IMR-90 (cell line): ENCODE measurements at regions not wholly inside any gene's neighbourhood (a gene's known extent, or its start where the extent isn't known, plus 50 kb on each side); places are given as distances from the start of the nearest gene placed in this dataset.

ENCODE experiments used
- BHLHE40 ChIP-seq: fragments of 150-350 bp; IDR thresholded peaks from 2 replicates; pipeline ENCODE4 v1.6.1; 2016; ENCODE audit warnings: mild to moderate bottlenecking, low read depth, low read length
- CTCF ChIP-seq: conservative IDR thresholded peaks from 2 replicates; pipeline ENCODE4 v1.5.1; 2012; ENCODE audit warnings: mild to moderate bottlenecking, low read depth, low read length, improper control_type of control experiment
- POLR2A ChIP-seq: IDR thresholded peaks from 2 replicates; pipeline ENCODE4 v1.6.1; 2012; ENCODE audit warnings: mild to moderate bottlenecking, low read depth, low read length
- USF2 ChIP-seq: fragments of 150-350 bp; IDR thresholded peaks from 2 replicates; pipeline ENCODE4 v1.6.1; 2017; ENCODE audit warnings: mild to moderate bottlenecking, antibody characterized with exemption, low read length, low read depth

GRCh38 chr10:44054046-44054445 is 330.9 kb downstream of the CXCL12 start:
- TF ChIP-seq CTCF (no peak), POLR2A (no peak), BHLHE40 (no peak), USF2 (no peak)
